Mononuclear cell (primary cell): ENCODE measurements at regions not wholly inside any gene's neighbourhood (a gene's known extent, or its start where the extent isn't known, plus 50 kb on each side); places are given as distances from the start of the nearest gene placed in this dataset.
"Not testable (repeated sequence)": the region's sequence is repeated elsewhere in the genome, so short reads cannot be mapped to it uniquely, and the experiment has no call there.

ENCODE experiments used
- H3K27me3 ChIP-seq: 2 replicates; pipeline ENCODE4 v1.6.0; 2011; ENCODE audit warnings: low read length, control low read depth; ENCODE audit not compliant: insufficient read depth
- H3K4me1 ChIP-seq: 2 replicates; pipeline ENCODE4 v1.5.1; 2011; ENCODE audit warnings: mild to moderate bottlenecking, low read length, control low read depth; ENCODE audit not compliant: insufficient read depth
- H3K4me3 ChIP-seq: 2 replicates; pipeline ENCODE4 v1.5.1; 2011; ENCODE audit warnings: mild to moderate bottlenecking, low read length, moderate library complexity
- H3K9me3 ChIP-seq: 2 replicates; pipeline ENCODE4 v1.5.1; 2011; ENCODE audit warnings: low read depth, mild to moderate bottlenecking, control low read depth, low read length

DNA sequence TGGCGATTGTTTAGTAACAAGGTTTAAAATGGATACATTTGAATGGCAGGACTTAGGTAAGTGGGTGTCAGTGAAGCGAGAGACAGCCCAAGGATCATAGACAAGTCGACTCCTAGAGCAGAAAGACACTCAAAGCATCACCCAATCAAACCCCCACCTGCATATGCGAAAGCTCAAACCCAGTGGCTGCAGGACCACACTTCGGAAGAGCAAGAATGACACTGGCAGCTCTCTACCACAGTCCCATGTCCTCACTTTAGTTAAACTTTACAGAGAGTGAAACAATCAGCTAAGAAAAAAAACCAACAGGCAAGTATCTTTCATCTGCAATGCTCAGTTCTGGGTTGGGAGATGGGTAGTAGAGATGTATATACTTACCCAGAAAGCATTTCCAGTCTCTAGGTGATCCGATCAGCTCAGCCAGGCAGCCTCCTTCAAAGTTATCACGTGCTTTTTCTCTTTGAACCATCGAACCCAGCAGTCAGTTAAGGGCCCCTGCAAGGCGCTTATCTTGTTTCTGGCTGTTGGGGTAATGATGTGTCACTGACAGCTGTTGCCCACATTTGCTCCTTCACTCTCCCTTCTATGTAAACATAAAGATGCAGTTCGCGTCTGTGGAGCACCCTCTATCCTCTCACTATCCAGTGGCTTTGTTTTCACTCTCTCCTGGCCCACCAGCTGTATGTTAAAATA is 357.5 kb upstream of the ID2 start:
- Histone ChIP-seq H3K9me3 (no peaks in the 10 kb centered on the region), H3K4me1 (peaks cover 44% of the 10 kb centered on the region), H3K27me3 (no peaks in the 10 kb centered on the region), H3K4me3 (no peak overlapping the region)

DNA sequence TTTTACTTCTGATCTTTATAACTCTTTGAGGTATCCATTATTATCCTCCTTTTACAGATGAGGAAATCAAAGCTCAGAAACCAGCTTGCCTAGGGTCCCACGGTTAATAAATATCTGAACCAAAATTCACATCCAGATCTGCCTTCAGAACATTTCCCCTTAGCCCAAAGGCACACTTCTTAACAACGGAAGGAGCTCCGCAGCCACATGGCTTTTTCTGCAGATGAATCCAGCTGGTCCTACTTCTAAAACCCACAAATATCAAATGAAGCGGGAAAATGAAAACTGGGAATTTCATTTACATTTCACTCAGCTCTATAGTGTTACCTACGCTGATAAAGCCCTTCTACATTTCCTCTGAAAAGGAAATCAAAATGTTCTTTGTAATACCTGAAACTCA is 357.0 kb upstream of the ID2 start:
- no peak overlapping the region for H3K4me3 ChIP-seq
- H3K9me3 ChIP-seq: no peaks in the 10 kb centered on the region
- H3K27me3 ChIP-seq: no peaks in the 10 kb centered on the region
- peaks cover 50% of the 10 kb centered on the region for H3K4me1 ChIP-seq

DNA sequence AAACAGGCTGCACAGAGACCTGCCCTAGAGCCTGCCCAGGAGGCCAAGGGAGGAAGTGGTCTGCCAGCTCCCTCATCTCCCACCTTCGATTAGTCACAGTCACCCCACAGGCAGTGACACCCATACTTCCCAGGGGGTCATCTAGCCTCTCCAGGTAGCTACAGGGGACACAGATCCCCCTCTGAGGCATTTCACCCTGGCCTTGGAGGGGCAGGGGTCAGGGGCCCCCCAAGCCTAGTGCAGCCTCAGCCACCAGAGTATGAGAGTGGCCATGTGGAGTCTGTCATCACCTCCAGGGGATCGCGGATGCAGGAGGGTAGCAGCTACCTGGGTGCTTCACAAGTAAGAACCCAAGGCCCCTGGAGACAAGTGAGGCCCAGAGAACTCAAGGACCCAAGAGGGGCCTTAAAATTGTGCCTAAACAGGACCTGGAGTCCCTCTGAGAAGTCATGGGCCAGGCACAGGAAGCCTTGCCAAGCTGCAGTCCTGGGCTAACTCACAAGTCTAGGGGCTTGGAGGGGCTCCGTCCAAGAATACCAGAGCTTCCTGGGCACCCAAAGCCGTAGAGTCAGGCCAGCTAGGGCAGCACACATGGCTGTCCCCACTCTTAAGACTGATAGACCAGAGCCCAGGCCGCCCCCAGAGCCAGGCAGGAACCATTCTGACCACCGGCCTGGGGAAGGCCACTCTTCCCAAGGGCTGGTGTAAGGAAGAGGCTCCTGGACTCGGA is 354.3 kb upstream of the ID2 start:
- Histone ChIP-seq H3K27me3 (no peaks in the 10 kb centered on the region), H3K4me3 (no peak overlapping the region), H3K9me3 (no peaks in the 10 kb centered on the region), H3K4me1 (peaks cover 59% of the 10 kb centered on the region)

DNA sequence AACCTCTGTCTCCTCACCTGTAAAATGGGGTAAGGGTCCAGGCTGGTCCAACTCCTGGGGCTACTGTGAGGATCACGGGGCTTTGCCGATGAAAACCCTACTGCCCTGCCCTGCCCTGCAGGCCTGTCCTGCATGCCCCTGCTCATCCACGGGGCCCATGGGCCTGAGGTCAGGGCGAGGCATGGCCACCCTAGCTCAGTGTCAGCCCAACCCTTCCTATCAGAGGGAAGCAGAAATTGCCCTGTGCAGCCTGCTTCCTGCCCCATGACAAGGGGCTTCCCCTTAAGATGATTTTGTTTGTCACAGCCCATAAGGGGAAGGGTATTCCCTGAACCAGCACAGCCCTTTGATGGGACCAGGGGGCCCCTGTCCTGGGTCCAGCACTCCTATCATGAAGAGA is 353.6 kb upstream of the ID2 start:
- Histone ChIP-seq H3K9me3 (no peaks in the 10 kb centered on the region), H3K4me3 (no peak overlapping the region), H3K27me3 (no peaks in the 10 kb centered on the region), H3K4me1 (peaks cover 59% of the 10 kb centered on the region)

DNA sequence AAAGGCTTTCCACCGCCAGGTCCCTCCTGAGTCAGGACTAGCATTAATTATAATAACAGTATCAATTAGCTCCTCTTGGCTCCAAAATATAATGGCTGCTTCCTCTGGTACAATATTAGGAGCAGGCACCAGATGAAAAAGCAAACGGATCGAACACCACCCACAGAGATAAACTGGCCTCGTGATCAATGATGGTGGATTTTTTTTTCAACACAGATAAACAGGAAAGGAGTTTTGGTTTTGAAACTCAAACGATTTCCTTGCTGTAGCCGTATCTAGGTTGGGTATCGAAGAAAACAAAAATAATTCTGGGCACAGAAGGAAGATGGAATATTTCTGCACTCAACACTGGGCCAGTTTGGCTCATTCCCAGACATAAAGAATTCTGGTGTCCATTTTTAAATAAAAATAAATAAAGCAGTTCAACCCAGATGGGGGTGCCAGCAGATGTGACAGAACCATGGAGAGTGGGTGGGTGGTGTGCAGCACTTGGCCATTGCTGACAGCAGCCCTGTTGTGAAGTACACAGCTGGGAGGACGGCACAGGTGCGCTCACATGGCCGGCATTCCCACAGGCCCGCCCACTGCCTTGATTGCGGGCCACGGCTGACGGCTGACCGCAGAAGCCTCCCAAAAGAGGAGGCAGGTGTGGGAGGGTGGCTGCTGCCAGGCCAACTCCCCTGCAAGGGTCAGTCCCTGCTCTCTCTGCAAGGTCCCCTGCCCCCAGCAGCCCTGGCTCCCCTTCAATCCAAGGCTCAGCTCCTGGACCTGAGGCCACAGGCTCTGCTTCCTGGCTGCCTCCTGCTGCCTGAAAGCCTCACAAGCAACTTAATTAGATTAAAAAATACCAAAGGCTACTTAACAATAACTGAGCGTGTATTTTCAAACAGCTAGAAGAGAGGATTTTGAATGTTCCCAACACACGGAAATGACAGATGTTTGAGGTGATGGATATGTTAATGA is 351.9 kb upstream of the ID2 start:
- Histone ChIP-seq H3K4me1 (peaks cover 59% of the 10 kb centered on the region), H3K9me3 (no peaks in the 10 kb centered on the region), H3K27me3 (no peaks in the 10 kb centered on the region), H3K4me3 (no peak overlapping the region)

DNA sequence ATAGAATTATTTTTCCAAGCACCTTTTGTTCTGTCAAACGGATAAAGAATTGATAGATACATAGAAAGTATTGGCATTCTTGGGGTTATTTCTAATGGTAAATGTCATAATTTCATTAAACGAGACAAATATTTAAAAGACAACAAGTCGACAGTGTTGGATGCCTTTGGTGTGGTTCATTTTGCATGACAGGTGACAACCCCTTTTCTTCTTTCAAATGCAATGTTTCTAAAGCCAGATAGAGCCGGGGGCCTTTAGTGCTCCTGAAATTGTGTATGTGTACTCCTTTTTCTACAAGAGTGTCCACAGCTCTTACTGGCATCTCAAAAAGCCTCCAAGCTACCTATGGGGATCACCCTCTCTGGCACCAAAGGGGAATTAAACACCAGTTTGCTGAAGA is 350.8 kb upstream of the ID2 start:
- Histone ChIP-seq H3K4me3 (no peak overlapping the region), H3K27me3 (no peaks in the 10 kb centered on the region), H3K4me1 (peaks cover 54% of the 10 kb centered on the region), H3K9me3 (no peaks in the 10 kb centered on the region)

DNA sequence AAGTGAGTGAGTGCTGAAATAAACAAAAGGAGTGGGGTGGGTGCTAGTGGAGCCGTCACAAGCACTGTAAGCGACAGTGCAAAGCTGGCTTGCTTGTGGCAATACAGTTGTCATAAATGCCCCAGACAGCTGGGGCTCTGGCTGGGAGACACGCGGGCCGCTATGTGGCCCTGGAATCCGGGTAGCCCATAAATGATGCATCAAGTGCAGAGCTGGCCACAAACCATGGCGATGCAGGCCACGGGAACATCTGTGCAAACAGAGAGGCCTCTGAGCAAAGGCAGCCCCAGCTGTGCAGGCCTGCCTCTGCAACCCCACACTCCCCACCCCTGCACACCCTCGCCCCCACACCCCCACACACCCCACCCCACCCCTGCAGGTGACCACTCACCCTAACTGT is 349.2 kb upstream of the ID2 start:
- no peaks in the 10 kb centered on the region for H3K27me3 ChIP-seq
- H3K4me1 ChIP-seq: peaks cover 51% of the 10 kb centered on the region
- H3K4me3 ChIP-seq: no peak overlapping the region
- H3K9me3 ChIP-seq: no peaks in the 10 kb centered on the region

DNA sequence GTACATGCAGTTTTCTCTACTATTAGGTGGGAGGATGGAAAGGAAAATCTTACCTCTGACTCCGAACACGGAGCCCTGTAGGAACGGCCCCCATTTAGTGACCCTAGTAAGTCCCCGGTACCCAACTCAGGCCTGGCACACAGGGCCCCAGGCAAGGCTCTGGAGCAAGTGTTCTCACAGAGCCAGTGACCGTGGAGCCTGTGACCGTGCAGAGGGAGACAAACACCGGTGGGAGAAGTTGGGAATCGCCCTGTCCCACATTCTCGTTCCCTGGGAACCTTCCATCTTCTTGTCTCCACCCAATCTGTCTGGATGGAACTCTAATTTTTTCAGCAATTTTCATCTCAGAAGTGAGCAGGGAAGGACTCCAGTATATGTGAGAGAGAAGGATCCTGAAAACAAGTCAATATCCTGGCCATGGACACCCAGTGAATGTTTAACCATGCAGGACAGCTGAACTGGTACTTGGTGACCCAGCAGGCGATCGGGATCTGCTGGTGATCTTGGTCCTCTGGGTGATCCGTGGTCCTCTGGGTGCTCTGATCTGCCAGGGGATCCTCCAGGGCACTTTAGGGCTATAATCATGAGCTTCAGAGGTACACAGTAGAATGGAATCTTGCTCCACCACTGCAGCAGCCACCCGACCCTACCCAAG is 348.6 kb upstream of the ID2 start:
- H3K27me3 ChIP-seq: no peaks in the 10 kb centered on the region
- no peak overlapping the region for H3K4me3 ChIP-seq
- H3K4me1 ChIP-seq: peaks cover 46% of the 10 kb centered on the region
- H3K9me3 ChIP-seq: no peaks in the 10 kb centered on the region

DNA sequence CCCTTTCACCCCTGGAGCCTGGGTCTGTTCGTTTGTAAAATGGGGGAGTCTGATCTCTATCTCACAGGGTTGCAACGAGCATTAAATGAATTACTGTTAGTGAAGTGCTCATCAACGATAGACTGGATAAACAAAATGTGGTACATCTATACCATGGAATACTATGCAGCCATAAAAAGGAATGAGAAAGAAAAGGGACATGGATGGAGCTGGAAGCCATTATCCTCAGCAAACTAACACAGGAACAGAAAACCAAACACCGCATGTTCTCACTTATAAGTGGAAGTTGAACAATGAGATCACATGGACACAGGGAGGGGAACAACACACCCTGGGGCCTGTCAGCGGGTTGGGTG is 348.0 kb upstream of the ID2 start:
- not testable (repeated sequence) for H3K9me3 ChIP-seq, H3K4me3 ChIP-seq, H3K27me3 ChIP-seq
- peaks cover 41% of the 10 kb centered on the region for H3K4me1 ChIP-seq

DNA sequence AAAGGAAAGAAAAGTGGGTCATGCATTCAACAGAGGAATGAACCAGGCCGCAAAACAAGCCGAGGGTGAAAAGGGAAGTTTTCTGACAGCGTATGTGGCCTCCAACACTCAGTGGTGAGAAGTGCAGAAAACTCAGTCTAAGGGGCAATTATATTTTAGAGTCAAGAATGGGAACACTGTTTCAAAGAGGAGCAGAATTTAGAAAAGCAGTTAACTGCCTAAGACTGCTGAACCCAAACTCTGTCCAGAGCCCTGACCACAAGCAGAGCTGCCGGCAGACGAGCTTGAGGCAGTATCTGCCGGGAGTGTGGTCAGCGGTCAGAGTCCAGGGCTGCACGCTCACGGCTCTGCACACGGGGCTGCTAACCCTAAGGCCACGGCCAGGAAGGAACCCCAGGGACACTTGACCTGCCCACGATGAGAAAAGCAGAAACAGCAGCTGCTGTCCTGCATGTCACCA is 347.0 kb upstream of the ID2 start:
- Histone ChIP-seq H3K4me3 (no peak overlapping the region), H3K27me3 (no peaks in the 10 kb centered on the region), H3K9me3 (no peaks in the 10 kb centered on the region), H3K4me1 (peaks cover 30% of the 10 kb centered on the region)

DNA sequence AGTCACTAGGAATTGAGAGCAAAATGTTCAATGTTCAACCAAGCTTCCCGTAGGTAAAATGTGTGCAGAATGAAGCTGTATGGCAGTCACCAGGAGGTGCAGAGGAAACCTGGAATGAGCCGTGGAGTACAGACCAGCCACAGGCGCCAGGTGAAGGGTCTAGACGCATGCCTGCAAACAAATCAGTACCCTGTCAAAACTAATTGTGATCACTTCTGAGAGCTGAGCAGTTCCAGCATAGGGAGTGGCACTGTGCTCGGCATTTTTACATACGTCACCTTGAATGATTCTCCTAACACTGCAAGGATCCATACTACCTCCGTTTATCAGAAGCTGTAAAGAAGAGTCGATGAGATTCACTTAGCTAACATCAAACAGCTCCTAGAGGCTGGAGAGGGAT is 346.1 kb upstream of the ID2 start:
- no peaks in the 10 kb centered on the region for H3K9me3 ChIP-seq
- H3K4me3 ChIP-seq: no peak overlapping the region
- no peaks in the 10 kb centered on the region for H3K27me3 ChIP-seq
- peaks cover 24% of the 10 kb centered on the region for H3K4me1 ChIP-seq

DNA sequence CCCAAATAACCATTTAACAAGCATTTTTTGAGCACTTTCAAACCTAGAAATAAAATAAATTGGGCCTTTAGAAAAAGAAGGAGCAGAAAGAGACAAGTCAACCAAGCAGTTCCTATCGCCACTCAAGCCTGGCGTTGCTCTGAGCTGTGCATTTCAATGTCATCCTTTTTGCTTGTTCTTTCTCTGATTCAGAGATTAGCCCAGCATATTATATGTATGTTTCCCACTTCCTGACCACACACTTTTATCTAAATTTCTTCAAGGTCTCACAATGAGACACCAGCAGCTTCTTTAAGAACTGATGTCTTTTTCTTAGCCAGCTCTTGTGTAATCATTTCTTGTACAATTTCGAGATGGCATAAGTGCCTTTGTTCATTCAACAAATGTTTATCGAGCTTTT is 344.5 kb upstream of the ID2 start:
- Histone ChIP-seq H3K27me3 (no peaks in the 10 kb centered on the region), H3K4me3 (no peak overlapping the region), H3K9me3 (no peaks in the 10 kb centered on the region), H3K4me1 (peaks cover 21% of the 10 kb centered on the region)

DNA sequence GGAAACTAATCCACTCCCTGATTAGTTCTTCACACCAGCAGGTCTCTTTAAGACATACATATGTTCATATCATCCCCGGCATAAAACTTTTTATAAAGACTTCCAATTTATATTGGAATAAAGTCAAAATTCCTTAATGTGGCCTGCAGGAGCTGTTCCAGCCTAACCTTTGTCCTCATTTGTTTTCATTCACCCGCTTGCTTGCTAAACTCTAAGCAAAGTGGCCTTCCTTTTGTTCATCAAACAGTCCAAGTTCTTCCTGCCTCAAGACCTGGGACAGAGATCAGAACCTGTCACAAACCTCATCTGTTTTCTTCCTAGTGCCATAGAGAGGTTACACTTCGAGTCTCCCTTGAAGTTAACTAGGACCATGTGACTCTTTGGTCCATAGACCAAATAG is 339.4 kb upstream of the ID2 start:
- no peak overlapping the region for H3K4me3 ChIP-seq
- no peaks in the 10 kb centered on the region for H3K9me3 ChIP-seq
- H3K4me1 ChIP-seq: peaks cover 18% of the 10 kb centered on the region
- H3K27me3 ChIP-seq: no peaks in the 10 kb centered on the region

DNA sequence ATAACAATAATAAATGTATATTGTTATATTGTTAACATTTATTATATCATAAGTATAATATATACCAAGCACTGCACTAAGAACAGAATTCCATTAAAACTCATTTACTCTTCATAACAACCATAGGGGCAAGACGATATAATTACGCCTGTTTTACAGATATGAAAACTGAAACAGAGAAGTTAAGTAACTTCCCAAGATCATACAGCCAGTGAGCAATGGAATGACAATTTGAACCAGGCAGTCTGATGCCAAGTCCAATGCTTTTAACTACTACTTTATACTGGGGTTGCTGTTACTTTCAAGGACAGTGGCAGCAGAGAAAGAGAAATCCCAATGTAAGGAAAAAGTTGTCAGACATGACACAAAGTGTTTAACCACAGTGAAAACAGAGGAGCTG is 338.8 kb upstream of the ID2 start:
- Histone ChIP-seq H3K4me3 (no peak overlapping the region), H3K27me3 (no peaks in the 10 kb centered on the region), H3K9me3 (no peaks in the 10 kb centered on the region), H3K4me1 (peaks cover 14% of the 10 kb centered on the region)
